Colonic mucosa (tissue), 4 donors: ENCODE measurements at regions not wholly inside any gene's neighbourhood (a gene's known extent, or its start where the extent isn't known, plus 50 kb on each side); places are given as distances from the start of the nearest gene placed in this dataset.
"Not testable (repeated sequence)": the region's sequence is repeated elsewhere in the genome, so short reads cannot be mapped to it uniquely, and the experiment has no call there.

Source experiments
- DNase-seq: peaks from one replicate; pipeline ENCODE4 v3.0.0-alpha.2; 2020
- H3K27ac ChIP-seq: fragments of 200-600 bp; one replicate; pipeline ENCODE4 v1.8.0; 2021
- H3K27me3 ChIP-seq: fragments of 200-600 bp; one replicate; pipeline ENCODE4 v1.8.0; 2021
- H3K36me3 ChIP-seq: fragments of 200-600 bp; one replicate; pipeline ENCODE4 v1.8.0; 2021
- H3K4me1 ChIP-seq: fragments of 200-600 bp; one replicate; pipeline ENCODE4 v1.8.0; 2021; ENCODE audit warnings: mild to moderate bottlenecking
- H3K4me3 ChIP-seq: fragments of 200-600 bp; one replicate; pipeline ENCODE4 v1.8.0; 2021
- H3K9ac ChIP-seq, 2 donors: one replicate each; pipeline ENCODE4 v1.7.0; 2013; ENCODE audit warnings: control low read depth in 2 of 2, low read depth in 2 of 2, low read length in 2 of 2
- H3K9me3 ChIP-seq: fragments of 200-600 bp; one replicate; pipeline ENCODE4 v1.8.0; 2021
- intact Hi-C: fragments of 100-400 bp; cut with DNase I; formaldehyde crosslinking; loops from one replicate; pipeline ENCODE4 v1.14.1; 2022
- TF ChIP-seq, protein P1 (sequence below): fragments of 200-600 bp; IDR thresholded peaks from one replicate; pipeline ENCODE4 v1.8.0; 2022; ENCODE audit warnings: antibody characterized with exemption, mild to moderate bottlenecking
- donor health status: healthy.
- donor health status: DM: no; HTN: no; CAD: no.
- donor health status: DM: no; HTN: no; CAD: no.

DNA sequence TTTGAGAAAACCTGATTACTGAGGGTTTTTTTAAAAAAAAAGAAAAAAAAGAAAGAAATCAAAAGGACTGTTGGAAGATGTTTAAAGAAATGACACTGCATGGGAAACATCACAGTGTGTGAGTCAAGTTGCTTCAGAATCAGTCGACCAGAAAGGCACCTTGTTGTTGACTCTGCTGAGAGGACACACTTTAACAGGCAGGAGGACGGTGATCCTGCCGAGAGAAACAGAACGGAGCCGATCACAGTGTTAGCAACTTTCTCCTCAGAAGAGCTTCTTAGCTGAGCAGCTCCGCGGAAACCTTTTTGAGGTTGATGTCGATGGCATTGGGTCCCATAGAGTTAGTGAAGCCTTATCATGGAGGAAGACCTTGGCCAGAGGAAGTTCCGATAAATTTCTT, 538.7 kb downstream of the RBFOX1 start:
- no peak overlapping the region for H3K4me3 ChIP-seq
- no peaks in the 10 kb centered on the region for H3K9me3 ChIP-seq
- DNase-seq, result no peak
- no peak overlapping the region for H3K27ac ChIP-seq
- no peaks in the 10 kb centered on the region for H3K36me3 ChIP-seq
- TF ChIP-seq, protein P1, sequence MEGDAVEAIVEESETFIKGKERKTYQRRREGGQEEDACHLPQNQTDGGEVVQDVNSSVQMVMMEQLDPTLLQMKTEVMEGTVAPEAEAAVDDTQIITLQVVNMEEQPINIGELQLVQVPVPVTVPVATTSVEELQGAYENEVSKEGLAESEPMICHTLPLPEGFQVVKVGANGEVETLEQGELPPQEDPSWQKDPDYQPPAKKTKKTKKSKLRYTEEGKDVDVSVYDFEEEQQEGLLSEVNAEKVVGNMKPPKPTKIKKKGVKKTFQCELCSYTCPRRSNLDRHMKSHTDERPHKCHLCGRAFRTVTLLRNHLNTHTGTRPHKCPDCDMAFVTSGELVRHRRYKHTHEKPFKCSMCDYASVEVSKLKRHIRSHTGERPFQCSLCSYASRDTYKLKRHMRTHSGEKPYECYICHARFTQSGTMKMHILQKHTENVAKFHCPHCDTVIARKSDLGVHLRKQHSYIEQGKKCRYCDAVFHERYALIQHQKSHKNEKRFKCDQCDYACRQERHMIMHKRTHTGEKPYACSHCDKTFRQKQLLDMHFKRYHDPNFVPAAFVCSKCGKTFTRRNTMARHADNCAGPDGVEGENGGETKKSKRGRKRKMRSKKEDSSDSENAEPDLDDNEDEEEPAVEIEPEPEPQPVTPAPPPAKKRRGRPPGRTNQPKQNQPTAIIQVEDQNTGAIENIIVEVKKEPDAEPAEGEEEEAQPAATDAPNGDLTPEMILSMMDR, result no peak
- intact Hi-C loops, result no loop called here
- no peaks in the 10 kb centered on the region for H3K4me1 ChIP-seq
- no peak overlapping the region for H3K9ac ChIP-seq
- no peaks in the 10 kb centered on the region for H3K27me3 ChIP-seq

DNA sequence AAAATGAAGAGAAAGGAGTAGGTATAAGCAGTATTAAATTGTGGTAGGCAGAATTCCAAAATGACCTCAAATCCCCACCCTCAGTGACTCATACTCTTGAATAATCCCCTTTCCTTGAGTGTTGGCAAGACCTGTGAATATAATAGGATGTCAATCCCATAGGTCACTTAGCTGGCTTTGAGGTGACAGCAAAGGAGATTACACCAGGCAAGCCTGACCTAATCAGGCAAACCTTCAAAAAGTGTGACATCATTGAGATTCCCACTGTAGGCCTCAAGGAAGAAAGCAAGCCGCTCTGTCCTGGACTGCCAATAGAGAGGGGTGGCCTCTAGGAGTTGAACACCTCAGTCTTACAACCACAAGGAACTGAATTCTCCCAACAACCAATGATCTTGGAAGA, 535.2 kb downstream of the RBFOX1 start:
- H3K9ac ChIP-seq, result no peak overlapping the region
- H3K27ac ChIP-seq, result no peak overlapping the region
- no peaks in the 10 kb centered on the region for H3K36me3 ChIP-seq
- H3K27me3 ChIP-seq, result no peaks in the 10 kb centered on the region
- intact Hi-C loops, result no loop called here
- no peaks in the 10 kb centered on the region for H3K9me3 ChIP-seq
- TF ChIP-seq, protein P1, result no peak
- H3K4me3 ChIP-seq, result no peak overlapping the region
- H3K4me1 ChIP-seq, result no peaks in the 10 kb centered on the region
- DNase-seq, result no peak

DNA sequence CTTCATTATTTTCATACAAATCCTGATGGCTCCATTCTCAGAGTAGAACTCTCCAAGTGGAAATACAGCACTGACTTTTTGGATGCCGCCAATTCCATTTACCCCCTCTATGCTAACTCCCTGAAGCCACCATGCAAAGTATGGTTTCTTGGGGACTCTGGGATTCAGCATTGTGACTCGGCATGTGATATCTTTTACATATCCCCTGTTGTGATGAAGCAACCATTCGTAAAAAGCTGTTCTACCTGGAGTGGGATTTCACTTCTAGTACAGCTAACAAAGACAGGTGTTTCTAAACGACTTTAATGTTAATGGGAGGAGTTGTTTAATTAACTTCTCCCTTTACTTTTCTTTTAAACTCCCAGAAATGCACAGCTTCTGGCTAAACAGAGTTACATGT, 533.5 kb downstream of the RBFOX1 start:
- DNase-seq, result no peak
- no peak overlapping the region for H3K27ac ChIP-seq
- intact Hi-C loops, result no loop called here
- TF ChIP-seq, protein P1, result no peak
- H3K9ac ChIP-seq, result no peak overlapping the region
- H3K4me3 ChIP-seq, result no peak overlapping the region
- no peaks in the 10 kb centered on the region for H3K9me3 ChIP-seq
- no peaks in the 10 kb centered on the region for H3K36me3 ChIP-seq
- no peaks in the 10 kb centered on the region for H3K4me1 ChIP-seq
- no peaks in the 10 kb centered on the region for H3K27me3 ChIP-seq

DNA sequence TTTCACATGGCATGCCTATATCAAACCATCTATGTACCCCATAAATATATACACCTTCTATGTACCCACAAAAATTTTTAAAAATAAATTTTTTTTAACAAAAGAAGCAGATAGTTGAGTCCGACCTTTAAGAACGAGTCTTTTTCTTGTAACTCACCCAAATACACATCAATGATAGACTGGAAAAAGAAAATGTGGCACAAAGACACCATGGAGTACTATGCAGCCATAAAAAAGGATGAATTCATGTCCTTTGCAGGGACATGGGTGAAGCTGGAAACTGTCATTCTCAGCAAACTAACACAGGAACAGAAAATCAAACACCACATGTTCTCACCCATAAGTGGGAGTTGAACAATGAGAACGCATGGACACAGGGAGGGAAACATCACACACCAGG, 532.7 kb downstream of the RBFOX1 start:
- H3K36me3 ChIP-seq, H3K9ac ChIP-seq, H3K27ac ChIP-seq, H3K4me3 ChIP-seq, H3K4me1 ChIP-seq, H3K9me3 ChIP-seq, DNase-seq, intact Hi-C loops, H3K27me3 ChIP-seq: not testable (repeated sequence)

DNA sequence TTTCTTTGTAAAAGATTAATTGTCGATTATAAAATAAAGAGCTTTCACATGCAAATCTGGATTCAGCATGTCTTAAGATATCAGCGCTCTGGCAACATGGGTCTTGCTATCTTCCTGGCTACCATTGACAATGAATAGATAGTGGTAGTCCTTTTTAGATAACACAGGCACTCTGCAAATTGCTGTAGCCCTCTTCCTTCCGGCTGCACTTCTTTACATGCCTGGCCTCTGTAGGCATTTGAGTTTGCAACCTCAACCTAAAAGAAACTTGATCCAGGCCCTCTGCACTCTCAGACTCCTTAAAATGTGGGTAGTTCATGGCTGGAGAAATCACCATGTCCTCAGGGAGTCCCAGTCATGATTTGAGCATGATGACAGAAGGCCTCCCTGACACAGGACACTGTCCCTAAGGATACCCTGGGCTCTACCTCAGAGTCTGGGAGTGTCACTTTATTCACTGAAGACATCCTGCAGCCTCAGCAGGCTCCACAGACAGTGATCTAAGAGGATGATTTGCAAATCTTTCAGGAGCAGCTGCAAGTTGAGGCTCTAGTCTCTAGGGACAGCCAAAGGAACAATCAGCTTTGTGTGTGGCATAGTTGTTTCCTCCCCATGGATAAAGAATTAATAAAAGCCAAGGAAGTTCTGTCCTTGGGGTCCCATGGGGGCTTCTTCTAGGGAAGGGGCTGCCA, 529.4 kb downstream of the RBFOX1 start:
- TF ChIP-seq, protein P1, result no peak
- no peak overlapping the region for H3K27ac ChIP-seq
- no peaks in the 10 kb centered on the region for H3K4me1 ChIP-seq
- intact Hi-C loops, result no loop called here
- no peak overlapping the region for H3K9ac ChIP-seq
- H3K27me3 ChIP-seq, result no peaks in the 10 kb centered on the region
- H3K9me3 ChIP-seq, result no peaks in the 10 kb centered on the region
- no peak overlapping the region for H3K4me3 ChIP-seq
- DNase-seq, result no peak
- H3K36me3 ChIP-seq, result no peaks in the 10 kb centered on the region

DNA sequence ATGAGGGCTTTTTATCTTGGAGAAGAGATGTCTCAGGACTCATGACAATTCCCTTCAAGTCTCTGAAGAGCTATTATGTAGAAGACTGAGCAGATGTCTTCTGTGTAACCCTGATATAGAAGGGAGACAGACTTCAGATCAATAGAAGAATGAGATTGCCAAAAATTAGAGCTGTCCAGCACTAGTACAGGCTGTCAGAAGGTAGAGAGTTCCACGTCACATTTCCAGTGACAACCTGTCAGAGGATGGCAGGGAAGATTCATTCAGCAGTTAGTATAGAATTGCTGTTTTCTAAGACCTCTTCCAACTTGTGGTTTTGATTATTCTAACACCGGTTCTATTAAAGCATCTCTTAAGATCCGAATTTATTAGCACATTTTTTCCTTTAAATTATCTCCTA, 520.6 kb downstream of the RBFOX1 start:
- no peak overlapping the region for H3K4me3 ChIP-seq
- DNase-seq, result no peak

More for the DNA sequence above, 520.6 kb downstream of the RBFOX1 start:
- TF ChIP-seq, protein P1, result no peak
- intact Hi-C loops, result no loop called here
- no peak overlapping the region for H3K9ac ChIP-seq
- no peaks in the 10 kb centered on the region for H3K4me1 ChIP-seq
- H3K27ac ChIP-seq, result no peak overlapping the region
- H3K27me3 ChIP-seq, result no peaks in the 10 kb centered on the region
- H3K9me3 ChIP-seq, result no peaks in the 10 kb centered on the region
- H3K36me3 ChIP-seq, result no peaks in the 10 kb centered on the region
